ENCODE measurements at regions not wholly inside any gene's neighbourhood (a gene's known extent, or its start where the extent isn't known, plus 50 kb on each side); places are given as distances from the start of the nearest gene placed in this dataset.

DNA sequence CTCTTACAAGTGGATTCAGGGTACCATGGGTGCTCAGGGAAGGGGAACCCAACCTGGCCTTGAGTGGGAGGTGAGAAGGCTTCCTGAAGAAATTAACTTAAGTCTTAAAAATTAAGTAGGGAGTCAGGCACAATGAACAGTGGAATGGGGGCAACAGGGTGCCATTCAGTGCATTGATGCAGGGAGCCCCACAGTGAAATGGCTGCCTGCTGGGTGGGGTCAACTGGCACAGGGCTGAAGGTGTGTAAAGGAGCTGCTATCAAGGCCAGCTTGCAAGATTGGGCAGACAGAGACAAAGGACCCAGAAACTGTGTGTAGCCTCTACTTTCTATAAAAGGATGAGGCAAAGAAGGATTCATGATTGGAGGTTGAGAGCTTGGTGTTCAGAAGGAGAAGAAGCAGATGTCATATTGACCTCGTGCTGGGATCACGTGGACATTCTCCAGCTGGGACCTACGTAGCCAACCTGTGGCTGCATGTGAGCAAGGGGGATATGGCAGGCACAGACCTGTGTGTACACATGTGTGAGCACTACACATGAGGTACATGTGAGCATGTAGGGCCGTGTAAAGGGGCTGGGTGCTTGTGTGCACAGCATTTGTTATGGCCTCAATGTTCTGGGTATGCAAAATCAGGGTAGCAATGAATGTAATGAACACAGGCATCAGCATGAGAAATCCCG lies 209.5 kb upstream of the HAAO start:
- Histone ChIP-seq H3K27ac (ENCODE audit: control insufficient read depth, insufficient read depth) (no peak overlapping the region), H3K27me3 (replicated peaks in 1 of 2; ENCODE audit: control insufficient read depth in 2 of 2, insufficient read depth in 2 of 2, low read length in 1 of 2) (no peaks in the 10 kb centered on the region), H3K9ac (ENCODE audit: control insufficient read depth, insufficient read depth, low read length) (no peak overlapping the region), H3K36me3 (ENCODE audit: control insufficient read depth in 2 of 2, insufficient read depth in 2 of 2, low read length in 1 of 2) (no peaks in the 10 kb centered on the region), H3K79me2 (ENCODE audit: control insufficient read depth, insufficient read depth, low read length) (no peaks in the 10 kb centered on the region), H4K20me1 (ENCODE audit: control insufficient read depth, insufficient read depth) (no peaks in the 10 kb centered on the region), H3K4me3 (no peak overlapping the region), H3K4me2 (ENCODE audit: control insufficient read depth, insufficient read depth) (no peak overlapping the region), H2AFZ (ENCODE audit: control insufficient read depth, low read depth, low read length) (no peak overlapping the region), H3K4me1 (ENCODE audit: control insufficient read depth, insufficient read depth, low read length) (peaks cover 10% of the 10 kb centered on the region), H3K9me3 (replicated peaks; ENCODE audit: control insufficient read depth, insufficient read depth, low read length) (no peaks in the 10 kb centered on the region)
- intact Hi-C loops (cut with micrococcal nuclease; ENCODE audit: unreplicated experiment) = no loop called here
- no peak for FAIRE-seq
- SMC1A ChIA-PET (ENCODE audit: uncharacterized antibody, unreplicated experiment) = interaction anchor here (1.1 kb wide), 1 partner anchor 9 kb away, joined by 3 read pairs; no protein-coding TSS in a partner anchor
- in situ Hi-C loops (cut with MboI) = no loop called here
- CTCF ChIA-PET = interaction anchor here (0.6 to 1.1 kb wide), 4 partner anchors 27 to 803 kb away, joined by 3 to 4 read pairs (median 3); no protein-coding TSS in a partner anchor
- 54% methylated on average over 5 of the region's 5 CpGs for WGBS (ENCODE audit: insufficient coverage, insufficient replicate concordance, low lambda C conversion rate, missing lambda C conversion rate)
- BruUV-seq (replicated peaks) = no TSS peak
- RAD21 ChIA-PET (ENCODE audit: unreplicated experiment) = no interaction called here
- POLR2A ChIA-PET = no interaction called here
- ATAC-seq = no peak
- TF ChIP-seq MYC (IDR thresholded peaks at IDR 0.05; ENCODE audit: insufficient read depth, insufficient read length, insufficient replicate concordance, low read length, severe bottlenecking) = no peak
- no peak for DNase-seq (ENCODE audit: low read depth, low spot score)

DNA sequence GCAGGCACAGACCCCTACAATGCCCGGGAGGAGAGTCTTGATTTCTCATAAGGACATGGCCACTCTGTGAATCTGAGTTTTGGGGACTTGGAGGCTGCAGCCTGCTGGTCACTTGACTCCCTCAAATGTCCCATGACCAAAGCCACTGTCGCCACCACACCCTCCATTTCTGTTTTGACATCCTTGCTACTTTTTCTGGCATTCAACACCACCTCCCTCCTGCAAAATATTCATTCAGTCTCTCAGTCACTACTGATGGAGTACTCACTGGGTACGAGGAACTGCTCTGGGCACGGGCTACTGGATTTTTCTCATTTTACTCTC lies 208.6 kb upstream of the HAAO start:
- Histone ChIP-seq H3K36me3 (ENCODE audit: control insufficient read depth in 2 of 2, insufficient read depth in 2 of 2, low read length in 1 of 2) (no peaks in the 10 kb centered on the region), H4K20me1 (ENCODE audit: control insufficient read depth, insufficient read depth) (no peaks in the 10 kb centered on the region), H3K9ac (ENCODE audit: control insufficient read depth, insufficient read depth, low read length) (no peak overlapping the region), H3K4me3 (no peak overlapping the region), H3K79me2 (ENCODE audit: control insufficient read depth, insufficient read depth, low read length) (no peaks in the 10 kb centered on the region), H3K27ac (ENCODE audit: control insufficient read depth, insufficient read depth) (no peak overlapping the region), H3K4me1 (ENCODE audit: control insufficient read depth, insufficient read depth, low read length) (peaks cover 10% of the 10 kb centered on the region), H2AFZ (ENCODE audit: control insufficient read depth, low read depth, low read length) (no peak overlapping the region), H3K9me3 (replicated peaks; ENCODE audit: control insufficient read depth, insufficient read depth, low read length) (no peaks in the 10 kb centered on the region), H3K4me2 (ENCODE audit: control insufficient read depth, insufficient read depth) (no peak overlapping the region), H3K27me3 (replicated peaks in 1 of 2; ENCODE audit: control insufficient read depth in 2 of 2, insufficient read depth in 2 of 2, low read length in 1 of 2) (no peaks in the 10 kb centered on the region)
- no TSS peak for BruUV-seq (replicated peaks)
- ChIA-PET CTCF (interaction anchor here (1.1 kb wide), 1 partner anchor 26 kb away, joined by 3 read pairs; no protein-coding TSS in a partner anchor), POLR2A (interaction anchor here (1.1 kb wide), 1 partner anchor 26 kb away, joined by 3 read pairs; no protein-coding TSS in a partner anchor), SMC1A (ENCODE audit: uncharacterized antibody, unreplicated experiment) (interaction anchor here (1.1 kb wide), 1 partner anchor 12 kb away, joined by 3 read pairs; no protein-coding TSS in a partner anchor), RAD21 (ENCODE audit: unreplicated experiment) (interaction anchor here (1.1 kb wide), 1 partner anchor 24 kb away, joined by 3 read pairs; no protein-coding TSS in a partner anchor)
- in situ Hi-C loops (cut with MboI) (no loop called here), intact Hi-C loops (cut with micrococcal nuclease; ENCODE audit: unreplicated experiment) (no loop called here)
- WGBS (ENCODE audit: insufficient coverage, insufficient replicate concordance, low lambda C conversion rate, missing lambda C conversion rate) = 59% methylated on average over 4 of the region's 4 CpGs
- DNase-seq (ENCODE audit: low read depth, low spot score) (no peak), FAIRE-seq (no peak), ATAC-seq (no peak)
- no peak for TF ChIP-seq FOS (IDR thresholded peaks at IDR 0.05; ENCODE audit: borderline replicate concordance, extremely low read depth, insufficient read length)
- no peak for TF ChIP-seq NRF1 (conservative IDR thresholded peaks at IDR 0.05; ENCODE audit: low read depth, low read length)
- no peak for TF ChIP-seq ZNF217 (IDR thresholded peaks at IDR 0.05)
- TF ChIP-seq IRF4 (IDR thresholded peaks at IDR 0.05; ENCODE audit: low read depth, low read length) = no peak
- no peak for TF ChIP-seq SMAD1 (IDR thresholded peaks at IDR 0.05; ENCODE audit: low read depth, partially characterized antibody)
- no peak for TF ChIP-seq RELA (IDR thresholded peaks at IDR 0.05; ENCODE audit: borderline replicate concordance, partially characterized antibody)
- TF ChIP-seq ZZZ3 (IDR thresholded peaks at IDR 0.05; ENCODE audit: control insufficient read depth, insufficient read length, low read depth) = no peak
- TF ChIP-seq SIN3A (IDR thresholded peaks at IDR 0.05; ENCODE audit: low read depth, low read length) = no peak
- no peak for TF ChIP-seq MEF2B (IDR thresholded peaks at IDR 0.05; ENCODE audit: partially characterized antibody, poor library complexity, severe bottlenecking)
- TF ChIP-seq KDM1A (IDR thresholded peaks at IDR 0.05; ENCODE audit: borderline replicate concordance) = no peak
- no peak for TF ChIP-seq TAF1 (IDR thresholded peaks at IDR 0.05; ENCODE audit: borderline replicate concordance, low read depth, low read length)
- no peak for TF ChIP-seq ZNF592 (IDR thresholded peaks at IDR 0.05)
- TF ChIP-seq TCF3 (IDR thresholded peaks at IDR 0.05; ENCODE audit: borderline replicate concordance, insufficient read depth, low read depth, low read length) = no peak
